Hepatocyte (in vitro differentiated cells): ENCODE measurements at regions not wholly inside any gene's neighbourhood (a gene's known extent, or its start where the extent isn't known, plus 50 kb on each side); places are given as distances from the start of the nearest gene placed in this dataset.

Experiments used
- DNase-seq: peaks from one replicate; pipeline ENCODE4 v3.0.0-alpha.2; 2016; ENCODE audit warnings: low spot score
- H2AFZ ChIP-seq: fragments of 200-600 bp; sonication (generic); 2 replicates; pipeline ENCODE4 v1.6.0; 2016; ENCODE audit warnings: antibody characterized with exemption, mild to moderate bottlenecking
- H3K27ac ChIP-seq: fragments of 200-600 bp; sonication (generic); 2 replicates; pipeline ENCODE4 v1.5.1; 2016; ENCODE audit warnings: mild to moderate bottlenecking
- H3K27me3 ChIP-seq: fragments of 200-600 bp; sonication (generic); 2 replicates; pipeline ENCODE4 v1.6.1; 2016
- H3K36me3 ChIP-seq: fragments of 200-600 bp; sonication (generic); replicated peaks from 2 replicates; pipeline ENCODE4 v1.5.1; 2016; ENCODE audit warnings: low read depth; ENCODE audit not compliant: insufficient read depth
- H3K4me1 ChIP-seq: fragments of 200-600 bp; sonication (generic); 2 replicates; pipeline ENCODE4 v1.5.1; 2016; ENCODE audit warnings: mild to moderate bottlenecking, moderate library complexity; ENCODE audit not compliant: insufficient read depth
- H3K4me2 ChIP-seq: fragments of 200-600 bp; sonication (generic); 2 replicates; pipeline ENCODE4 v1.6.0; 2016
- H3K4me3 ChIP-seq: fragments of 200-600 bp; sonication (generic); 2 replicates; pipeline ENCODE4 v1.5.1; 2016; ENCODE audit warnings: mild to moderate bottlenecking
- H3K79me2 ChIP-seq: fragments of 200-600 bp; sonication (generic); 2 replicates; pipeline ENCODE4 v1.6.0; 2017; ENCODE audit warnings: mild to moderate bottlenecking
- H3K9me2 ChIP-seq: fragments of 200-600 bp; sonication (generic); replicated peaks from 2 replicates; pipeline ENCODE4 v1.6.0; 2017; ENCODE audit warnings: mild to moderate bottlenecking; ENCODE audit not compliant: insufficient read depth
- H3K9me3 ChIP-seq: fragments of 200-600 bp; sonication (generic); 2 replicates; pipeline ENCODE4 v1.5.1; 2016; ENCODE audit warnings: low read depth, mild to moderate bottlenecking
- H4K20me1 ChIP-seq: fragments of 200-600 bp; sonication (generic); 2 replicates; pipeline ENCODE4 v1.6.0; 2016; ENCODE audit warnings: mild to moderate bottlenecking; ENCODE audit not compliant: insufficient read depth, poor library complexity, severe bottlenecking
- CTCF ChIP-seq: fragments of 200-600 bp; sonication (generic); IDR thresholded peaks from 2 replicates; pipeline ENCODE4 v1.5.1; 2016; ENCODE audit warnings: antibody characterized with exemption, mild to moderate bottlenecking; ENCODE audit not compliant: poor library complexity
- EZH2 ChIP-seq: fragments of 200-600 bp; sonication (generic); IDR thresholded peaks from 2 replicates; pipeline ENCODE4 v1.6.1; 2016; ENCODE audit warnings: antibody characterized with exemption, mild to moderate bottlenecking, borderline replicate concordance
- EZH2phosphoT487 ChIP-seq: fragments of 200-600 bp; sonication (generic); IDR thresholded peaks from one replicate; pipeline ENCODE4 v1.6.1; 2018; ENCODE audit warnings: antibody characterized with exemption, mild to moderate bottlenecking, low read depth, moderate library complexity; ENCODE audit not compliant: unreplicated experiment, severe bottlenecking
- WGBS: methylation state at CpG from one replicate; pipeline ENCODE4 v1.1.6; 2016; ENCODE audit warnings: low lambda C conversion rate; ENCODE audit errors: missing lambda C conversion rate; 5-methylcytosine and 5-hydroxymethylcytosine counted together

GRCh38 chr7:51521694-51522312 lies 205.2 kb upstream of the COBL start:
- WGBS = 80% methylated on average over 6 of the region's 6 CpGs
- H3K4me3 ChIP-seq = no peak overlapping the region
- H4K20me1 ChIP-seq = no peaks in the 10 kb centered on the region
- no peak for DNase-seq
- TF ChIP-seq EZH2phosphoT487 (no peak), EZH2 (no peak), CTCF (no peak)
- H3K4me2 ChIP-seq = no peak overlapping the region
- no peaks in the 10 kb centered on the region for H3K27me3 ChIP-seq
- H3K36me3 ChIP-seq = no peaks in the 10 kb centered on the region
- no peak overlapping the region for H3K27ac ChIP-seq
- no peak overlapping the region for H2AFZ ChIP-seq
- H3K4me1 ChIP-seq = no peaks in the 10 kb centered on the region
- no peaks in the 10 kb centered on the region for H3K9me3 ChIP-seq
- H3K79me2 ChIP-seq = no peaks in the 10 kb centered on the region
- H3K9me2 ChIP-seq = no peaks in the 10 kb centered on the region

GRCh38 chr7:51521054-51521453 lies 204.4 kb upstream of the COBL start:
- H3K27ac ChIP-seq = no peak overlapping the region
- no peaks in the 10 kb centered on the region for H3K9me2 ChIP-seq
- TF ChIP-seq EZH2 = no peak
- TF ChIP-seq EZH2phosphoT487 = no peak
- TF ChIP-seq CTCF = no peak
- H3K79me2 ChIP-seq = no peaks in the 10 kb centered on the region
- DNase-seq = no peak
- H3K27me3 ChIP-seq = no peaks in the 10 kb centered on the region
- WGBS = 66% methylated on average over 6 of the region's 6 CpGs
- no peak overlapping the region for H3K4me2 ChIP-seq
- H4K20me1 ChIP-seq = no peaks in the 10 kb centered on the region
- no peak overlapping the region for H2AFZ ChIP-seq
- no peaks in the 10 kb centered on the region for H3K4me1 ChIP-seq
- no peaks in the 10 kb centered on the region for H3K36me3 ChIP-seq
- no peak overlapping the region for H3K4me3 ChIP-seq
- no peaks in the 10 kb centered on the region for H3K9me3 ChIP-seq

- TF ChIP-seq EZH2phosphoT487 = no peak
- TF ChIP-seq CTCF = no peak
- TF ChIP-seq EZH2 = no peak
- WGBS = 90% methylated on average over 4 of the region's 4 CpGs
- no peaks in the 10 kb centered on the region for H3K36me3 ChIP-seq
- H4K20me1 ChIP-seq = no peaks in the 10 kb centered on the region
- H3K4me2 ChIP-seq = no peak overlapping the region
- H3K27ac ChIP-seq = no peak overlapping the region
- H3K9me3 ChIP-seq = no peaks in the 10 kb centered on the region
- no peak for DNase-seq
- H3K27me3 ChIP-seq = no peaks in the 10 kb centered on the region
- no peak overlapping the region for H3K4me3 ChIP-seq
- no peaks in the 10 kb centered on the region for H3K4me1 ChIP-seq
- no peaks in the 10 kb centered on the region for H3K79me2 ChIP-seq
- H2AFZ ChIP-seq = no peak overlapping the region
- H3K9me2 ChIP-seq = no peaks in the 10 kb centered on the region
Measured at GRCh38 chr7:51518646-51519045, 202.0 kb upstream of the COBL start.
